ENCODE measurements at regions not wholly inside any gene's neighbourhood (a gene's known extent, or its start where the extent isn't known, plus 50 kb on each side); places are given as distances from the start of the nearest gene placed in this dataset.
A peak's percentile ranks its signal among the peaks of the same experiment; 100 is the strongest.
"Not testable (repeated sequence)": the region's sequence is repeated elsewhere in the genome, so short reads cannot be mapped to it uniquely, and the experiment has no call there.

DNA sequence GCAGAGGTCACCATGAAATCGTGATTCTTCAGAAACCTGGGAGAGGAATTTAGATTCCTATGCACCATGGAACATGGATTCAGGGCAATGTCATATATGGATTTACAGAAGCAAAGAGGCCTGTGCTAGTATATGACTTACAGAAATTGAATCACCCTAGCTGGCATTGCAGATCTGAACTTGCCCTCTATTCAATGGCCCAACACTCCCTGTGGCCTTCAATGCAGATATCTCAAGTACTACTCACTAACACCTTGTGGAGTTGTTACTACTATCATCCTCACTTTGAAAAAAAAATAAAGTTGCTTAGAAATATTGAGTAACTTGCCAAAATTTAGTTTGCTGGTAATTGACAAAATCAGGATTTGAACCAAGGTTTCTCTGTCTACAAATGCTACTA is 305.4 kb upstream of the SLITRK1 start:
- no peak for DNase-seq (ENCODE audit: low spot score)

DNA sequence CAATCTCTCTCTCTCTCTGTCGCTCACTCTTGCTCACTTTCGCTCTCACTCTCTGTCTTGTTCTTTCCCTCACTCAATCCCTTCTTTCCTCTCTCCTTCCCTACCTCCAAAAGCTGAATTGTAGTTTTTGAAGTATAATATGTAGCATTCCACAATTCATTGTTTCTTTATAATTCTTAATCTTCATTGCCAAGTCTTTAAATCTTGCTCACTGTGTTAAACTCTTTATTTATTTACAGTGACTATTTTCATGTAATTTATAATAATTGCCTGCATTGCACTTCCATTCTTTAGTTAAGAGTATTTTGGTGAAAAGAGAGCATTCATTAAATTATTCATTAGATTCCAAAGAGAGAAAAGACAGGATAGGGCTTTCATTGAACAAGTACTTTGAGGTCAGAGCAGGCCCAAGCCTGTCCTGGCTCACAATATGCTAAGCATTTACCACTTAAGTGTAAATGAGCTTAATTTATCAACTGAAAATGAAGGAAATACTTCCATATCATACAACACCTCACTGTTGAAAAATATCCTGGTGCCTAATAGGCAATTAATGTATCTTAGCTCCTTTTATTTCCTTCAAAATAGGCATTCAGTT is 257.4 kb upstream of the SLITRK1 start:
- DNase-seq (ENCODE audit: low spot score): no peak

DNA sequence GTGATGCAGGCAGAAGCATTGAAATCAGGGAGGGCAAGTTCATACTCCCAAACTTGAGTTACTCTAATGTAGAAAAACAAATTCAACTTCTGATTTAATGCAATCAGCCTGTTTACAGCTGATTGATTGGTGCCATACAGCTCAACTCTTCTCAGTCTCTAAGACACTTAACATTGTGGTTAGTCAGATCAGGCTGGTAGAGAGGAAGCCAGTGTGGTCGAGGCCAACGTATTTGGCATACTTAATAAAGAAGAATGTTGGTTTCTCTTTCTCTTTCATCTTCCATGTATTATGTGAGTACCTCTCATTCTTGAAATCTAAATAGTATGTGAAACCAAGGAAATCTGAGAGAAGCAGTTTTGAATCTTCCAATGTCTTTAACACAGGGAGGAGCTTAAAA is 255.0 kb upstream of the SLITRK1 start:
- DNase-seq (ENCODE audit: low spot score): no peak

DNA sequence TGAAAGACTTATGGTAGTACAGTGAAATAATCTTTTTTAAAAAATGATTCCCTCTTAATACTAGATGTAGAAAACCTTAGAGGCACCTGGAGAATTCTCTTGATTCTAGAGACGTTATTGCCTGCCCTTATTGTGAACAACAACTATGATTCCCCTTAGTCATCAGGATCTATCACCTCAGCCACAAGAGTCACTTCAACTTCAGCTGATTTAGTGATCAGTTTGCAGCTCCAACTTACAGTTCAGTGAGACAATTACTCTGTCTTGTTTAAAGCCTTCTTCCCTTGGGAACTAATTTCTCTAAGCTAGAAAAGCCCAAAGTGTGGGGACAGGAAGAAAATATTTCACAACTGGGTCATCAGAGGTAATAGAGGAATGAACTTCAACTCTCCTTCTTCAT is 254.3 kb upstream of the SLITRK1 start:
- DNase-seq (ENCODE audit: low spot score): no peak

DNA sequence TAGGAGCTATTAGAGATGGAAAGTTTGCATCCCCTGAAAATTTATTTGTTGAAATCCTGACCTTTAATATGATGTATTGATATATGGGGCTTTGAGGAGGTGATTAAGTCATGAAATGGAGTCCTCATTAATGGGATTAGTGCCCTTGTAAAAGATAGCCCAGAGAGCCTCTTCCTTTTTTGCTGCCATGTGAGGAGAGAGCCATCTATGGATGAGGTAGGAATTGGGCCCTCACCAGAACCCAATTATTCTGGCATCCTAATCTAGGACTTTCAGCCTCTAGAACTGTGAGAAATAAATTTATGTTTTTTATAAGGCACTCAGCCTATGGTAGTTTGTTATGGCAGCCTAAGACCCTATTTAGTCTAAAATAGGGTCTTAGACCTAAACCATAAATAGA is 250.2 kb upstream of the SLITRK1 start:
- no peak for DNase-seq (ENCODE audit: low spot score)

DNA sequence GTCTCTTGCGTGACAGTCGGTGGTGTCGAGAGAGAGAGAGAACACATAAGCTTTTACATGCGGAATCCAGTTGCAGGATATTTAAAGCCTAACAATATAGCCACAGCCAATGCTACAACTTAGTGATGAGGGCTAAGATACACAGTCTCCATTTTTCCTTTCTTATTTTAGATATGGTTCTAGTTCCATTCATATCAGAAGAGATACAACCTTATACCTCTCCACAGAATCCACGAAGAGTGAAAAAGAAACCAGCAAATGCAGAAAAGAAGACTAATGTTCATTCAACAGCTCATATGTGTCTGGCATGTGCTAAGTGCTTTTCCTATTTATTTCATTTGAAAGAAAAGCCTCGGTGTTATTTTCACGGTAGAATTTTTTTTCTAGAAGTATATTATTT is 249.0 kb upstream of the SLITRK1 start:
- DNase-seq (ENCODE audit: low spot score): no peak

DNA sequence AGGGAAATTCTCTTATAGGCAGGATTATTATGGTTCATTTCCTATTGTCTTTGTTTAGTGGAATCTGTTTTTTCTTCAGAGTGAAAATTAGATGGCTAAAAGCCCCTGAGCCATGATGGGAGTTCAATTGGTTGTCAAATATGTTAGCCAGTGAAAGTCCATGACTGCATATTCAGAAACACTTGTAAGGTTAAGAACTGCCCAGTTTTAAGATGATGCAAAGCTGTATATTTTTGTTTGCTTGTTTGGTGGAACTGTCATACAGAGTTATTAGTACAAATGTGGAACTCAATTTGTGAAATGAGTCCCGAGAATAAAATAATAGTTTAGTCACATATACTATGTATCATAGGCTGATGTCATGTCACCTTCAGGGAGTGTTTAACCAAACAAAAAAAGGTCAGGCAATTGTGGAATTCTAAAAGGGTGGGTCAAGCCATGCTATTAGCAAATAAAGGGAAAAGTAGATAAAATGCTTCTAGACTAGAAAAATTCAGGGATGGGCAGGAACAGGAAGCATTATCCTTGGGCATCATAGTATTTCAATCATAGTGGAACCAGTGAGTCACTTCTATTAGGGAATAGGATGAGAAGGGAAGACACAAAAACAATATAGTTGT is 248.3 kb upstream of the SLITRK1 start:
- no peak for DNase-seq (ENCODE audit: low spot score)

DNA sequence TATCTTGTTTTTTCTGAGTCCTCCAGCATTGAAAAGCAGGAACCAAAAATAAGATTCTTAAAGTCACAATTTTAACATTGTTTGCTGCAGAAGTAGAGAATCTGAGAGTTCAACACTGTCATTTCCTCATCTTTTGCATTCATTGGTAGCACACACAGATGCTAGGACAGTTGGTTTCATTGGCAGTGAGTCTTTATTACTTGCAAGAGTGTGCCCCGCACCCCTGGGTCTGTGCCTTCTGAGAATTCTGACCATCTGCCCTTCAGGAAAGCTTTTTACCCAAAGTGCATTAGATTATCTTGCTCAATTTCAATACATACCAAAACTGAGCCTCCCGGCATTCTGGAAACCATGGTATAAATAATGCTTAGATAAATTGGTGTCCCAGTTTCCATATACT is 247.7 kb upstream of the SLITRK1 start:
- DNase-seq (ENCODE audit: low spot score): peak; percentile 15

DNA sequence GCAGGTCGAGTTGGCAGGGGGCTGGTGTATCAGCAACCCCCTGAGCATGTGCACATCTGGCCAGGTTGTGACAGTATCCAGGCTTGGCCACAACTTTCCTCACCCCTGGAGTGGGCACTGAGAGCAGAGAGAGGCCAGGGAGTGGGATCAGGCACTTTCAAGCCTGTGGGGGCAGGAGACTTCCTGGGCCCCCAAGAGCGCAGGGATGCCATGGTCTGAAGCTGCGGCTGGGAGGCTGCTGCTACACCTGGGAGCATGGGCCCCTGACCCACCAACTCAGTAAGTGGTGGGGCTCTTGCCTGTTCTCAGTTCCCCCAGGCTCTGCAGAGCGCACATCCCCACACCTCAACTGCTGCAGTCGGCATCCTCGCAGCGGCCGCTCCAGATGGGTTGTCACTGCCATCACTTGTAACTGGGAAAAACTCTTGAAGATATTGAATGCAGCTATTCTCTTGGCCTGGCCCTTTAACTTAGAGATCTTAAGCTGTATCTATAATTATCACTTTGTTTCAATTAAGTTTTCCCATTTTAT is 245.4 kb upstream of the SLITRK1 start:
- no peak for DNase-seq (ENCODE audit: low spot score)

DNA sequence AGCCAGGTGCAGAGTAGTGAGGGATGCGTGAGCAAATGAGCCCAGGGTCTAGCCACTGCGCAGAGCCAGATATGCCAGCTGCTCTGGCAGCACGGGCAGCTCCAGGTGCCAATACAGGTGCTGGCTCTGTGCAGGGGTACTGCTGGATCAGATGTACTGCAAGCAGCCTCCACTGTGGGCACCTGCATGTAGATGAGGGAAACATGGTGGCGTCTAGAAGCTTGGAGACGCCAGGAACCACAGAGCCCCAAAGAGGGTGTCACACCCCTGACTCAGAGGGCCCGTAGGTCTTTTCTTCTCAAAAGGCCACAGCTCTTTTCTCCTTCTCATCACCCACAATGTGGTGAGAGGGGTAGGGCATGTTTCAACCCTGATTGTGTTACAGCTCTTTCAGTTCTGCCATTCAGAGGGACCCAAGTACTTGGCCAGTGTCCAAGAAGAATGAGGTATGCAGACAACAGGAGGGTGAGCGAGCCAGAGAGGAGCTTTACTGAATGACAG is 244.4 kb upstream of the SLITRK1 start:
- no peak for DNase-seq (ENCODE audit: low spot score)

DNA sequence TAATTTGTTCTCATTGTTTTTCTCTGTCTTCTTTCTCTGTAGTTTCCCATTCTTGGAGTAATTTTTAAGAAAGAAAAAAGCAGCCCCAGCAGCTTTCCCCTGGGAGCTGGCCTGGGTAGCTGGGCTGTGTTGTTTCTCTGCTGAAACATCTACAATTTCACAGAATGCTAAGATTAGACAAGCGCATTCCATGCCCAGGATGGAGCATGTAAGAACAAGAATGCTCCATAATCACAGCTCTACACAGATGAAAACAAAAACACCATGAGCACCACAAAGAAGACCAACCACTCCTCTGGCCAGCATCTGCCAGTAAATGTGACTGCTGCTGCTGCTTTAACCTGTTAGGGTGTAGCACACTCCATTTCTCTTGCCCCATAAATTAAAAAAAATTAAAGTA is 239.2 kb upstream of the SLITRK1 start:
- no peak for DNase-seq (ENCODE audit: low spot score)

DNA sequence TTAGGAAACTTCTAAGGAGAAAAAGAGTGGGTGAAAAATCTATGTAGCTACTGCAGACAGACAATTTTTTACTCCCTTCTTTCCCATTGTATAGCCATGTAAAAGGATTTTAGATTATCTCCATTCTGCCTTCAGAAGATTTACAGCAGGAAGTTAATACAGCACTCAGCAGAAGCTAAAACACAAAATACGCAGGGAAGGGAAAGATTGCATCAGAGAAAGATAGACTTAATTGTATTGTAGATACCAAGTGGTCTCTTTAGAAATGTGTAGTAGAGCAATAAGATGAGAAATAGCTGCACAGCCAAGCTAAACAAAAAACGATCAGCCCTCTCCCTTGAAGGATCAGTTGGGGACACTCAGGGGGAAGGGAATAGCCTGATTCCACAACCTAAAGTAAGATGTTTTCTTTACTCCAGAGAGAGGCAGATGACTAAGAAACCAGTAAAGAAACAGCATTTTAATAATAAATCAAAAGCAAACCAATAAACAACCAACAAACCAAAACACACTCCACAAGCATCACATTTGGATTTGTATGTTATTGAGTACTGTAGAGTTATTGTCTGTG is 236.7 kb upstream of the SLITRK1 start:
- DNase-seq (ENCODE audit: low spot score): no peak

DNA sequence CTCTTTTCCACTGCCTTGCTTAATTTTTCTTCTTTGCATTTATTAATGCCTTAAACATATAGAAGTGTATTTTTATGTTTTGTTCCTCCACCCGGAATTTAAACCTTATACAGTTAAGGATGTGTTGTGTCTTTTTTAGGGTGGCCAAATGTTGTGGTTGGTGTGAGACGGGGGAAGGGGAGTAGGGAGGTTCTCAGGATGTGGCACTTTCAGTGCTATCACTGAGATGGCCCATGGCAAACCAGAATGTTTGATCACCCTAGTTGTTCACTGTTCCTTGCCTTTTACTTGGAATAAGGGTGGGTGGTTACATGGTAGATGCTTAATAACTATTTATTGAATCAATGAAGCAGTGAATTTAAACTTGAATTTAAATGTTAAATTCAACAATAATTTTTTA is 216.0 kb upstream of the SLITRK1 start:
- DNase-seq (ENCODE audit: low spot score): no peak

DNA sequence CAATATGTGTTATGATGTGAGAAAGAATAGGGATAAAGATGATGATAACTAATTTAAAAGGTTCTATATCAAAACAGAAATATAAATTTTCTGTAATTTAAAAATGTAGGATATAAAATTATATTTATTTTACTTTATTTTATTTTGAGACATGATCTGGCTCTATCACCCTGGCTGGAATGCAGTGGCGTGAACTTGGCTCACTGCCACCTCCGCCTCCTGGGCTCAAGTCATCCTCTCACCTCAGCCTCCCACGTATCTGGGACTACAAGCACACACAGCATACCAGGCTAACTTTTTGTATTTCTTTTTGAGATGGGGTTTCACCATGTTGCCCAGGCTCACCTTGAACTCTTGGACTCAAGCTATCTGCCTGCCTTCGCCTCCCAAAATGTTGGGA is 214.9 kb upstream of the SLITRK1 start:
- DNase-seq (ENCODE audit: low spot score): no peak

DNA sequence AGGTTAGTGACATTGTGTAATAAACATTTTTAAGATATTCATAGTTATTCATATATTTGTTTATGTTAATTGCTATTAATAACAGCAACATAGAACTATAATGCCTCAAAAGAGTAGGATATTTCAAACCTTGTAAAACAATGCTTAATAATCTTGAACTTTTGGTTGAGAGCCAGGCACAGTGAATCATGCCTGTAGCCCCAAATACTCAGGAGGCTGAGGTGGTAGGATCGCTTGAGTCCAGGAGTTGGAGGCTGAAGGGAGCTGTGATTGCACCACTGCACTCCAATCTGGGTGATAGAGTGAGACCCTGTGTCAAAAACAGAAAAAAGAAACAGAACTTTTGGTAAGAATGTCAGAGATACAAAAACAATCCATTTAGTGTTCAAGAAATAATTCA is 213.9 kb upstream of the SLITRK1 start:
- DNase-seq (ENCODE audit: low spot score): no peak

DNA sequence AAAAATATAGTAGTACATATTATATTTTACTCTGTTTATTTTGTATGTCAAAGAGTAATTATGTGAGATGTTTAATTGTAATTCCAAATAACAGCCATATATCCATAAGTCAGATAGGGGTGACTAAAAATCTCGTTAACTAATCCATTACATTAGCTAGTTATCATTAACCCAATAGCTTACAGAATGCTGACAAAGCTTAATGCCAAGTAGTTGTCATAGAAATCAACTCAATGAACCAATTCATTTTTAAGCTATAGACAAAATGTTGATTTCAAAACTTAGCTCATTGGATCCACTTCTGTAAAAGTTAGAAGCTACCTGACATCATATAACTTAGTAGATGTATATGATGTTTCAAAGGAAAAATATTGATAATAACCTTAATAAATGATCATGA is 206.7 kb upstream of the SLITRK1 start:
- DNase-seq (ENCODE audit: low spot score): no peak

DNA sequence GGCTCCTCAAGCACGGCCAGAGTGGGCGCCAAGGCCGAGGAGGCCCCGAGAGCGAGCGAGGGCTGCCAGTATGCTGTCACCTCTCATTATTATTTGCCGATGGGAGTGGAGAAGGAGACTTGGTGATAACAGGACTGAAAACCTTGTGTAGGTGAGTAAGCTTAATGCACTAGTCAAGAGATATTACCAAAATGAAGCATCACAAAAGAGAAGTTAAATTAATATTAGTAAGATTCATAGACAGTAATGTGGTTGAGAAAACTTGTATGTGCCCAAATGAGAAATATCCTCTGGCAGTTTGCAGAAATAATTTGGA is 204.5 kb upstream of the SLITRK1 start:
- DNase-seq (ENCODE audit: low spot score): no peak

DNA sequence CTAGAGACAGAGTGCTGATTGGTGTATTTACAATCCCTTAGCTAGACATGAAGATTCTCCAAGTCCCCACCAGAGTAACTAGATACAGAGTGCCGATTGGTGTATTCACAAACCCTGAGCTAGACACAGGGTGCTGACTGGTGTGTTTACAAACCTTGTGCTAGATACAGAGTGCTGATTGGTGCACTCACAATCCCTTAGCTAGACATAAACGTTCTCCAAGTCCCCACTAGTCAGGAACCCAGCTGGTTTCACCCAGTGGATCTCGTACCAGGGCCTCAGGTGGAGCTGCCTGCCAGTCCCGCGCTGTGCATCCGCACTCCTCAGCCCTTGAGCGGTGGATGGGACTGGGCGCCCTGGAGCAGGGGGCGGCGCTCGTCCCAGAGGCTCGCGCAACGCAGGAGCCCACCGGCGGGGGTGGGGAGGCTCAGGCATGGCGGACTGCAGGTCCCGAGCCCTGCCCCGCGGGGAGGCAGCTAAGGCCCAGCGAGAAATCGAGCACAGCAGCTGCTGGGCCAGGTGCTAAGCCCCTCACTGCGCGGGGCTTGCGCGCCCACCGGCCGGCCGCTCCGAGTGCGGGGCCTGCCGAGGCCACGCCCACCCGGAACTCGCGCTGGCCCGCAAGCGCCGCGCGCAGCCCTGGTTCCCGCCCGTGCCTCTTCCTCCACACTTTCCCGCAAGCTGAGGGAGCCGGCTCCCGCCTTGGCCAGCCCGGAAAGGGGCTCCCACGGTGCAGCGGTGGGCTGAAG is 204.0 kb upstream of the SLITRK1 start:
- not testable (repeated sequence) for DNase-seq (ENCODE audit: low spot score)

DNA sequence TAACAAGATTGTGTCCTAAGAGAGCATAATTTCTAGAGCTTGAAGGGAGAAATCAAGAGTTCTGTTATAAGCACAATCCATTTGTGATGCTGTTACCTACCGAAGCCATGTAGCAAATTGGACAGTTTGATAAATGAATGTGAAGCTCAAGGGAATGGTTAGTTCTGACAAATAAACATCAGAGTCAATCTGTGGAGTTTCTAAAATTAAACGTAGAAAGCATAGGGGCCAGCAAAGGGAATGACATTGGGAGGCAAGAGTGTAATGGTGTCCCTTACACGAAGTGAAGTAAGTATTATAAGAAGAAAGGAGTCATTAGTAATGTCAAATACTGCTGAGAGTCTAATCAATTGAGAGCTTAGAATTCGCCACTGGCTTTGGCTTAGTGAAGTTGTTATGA is 200.2 kb upstream of the SLITRK1 start:
- DNase-seq (ENCODE audit: low spot score): no peak

DNA sequence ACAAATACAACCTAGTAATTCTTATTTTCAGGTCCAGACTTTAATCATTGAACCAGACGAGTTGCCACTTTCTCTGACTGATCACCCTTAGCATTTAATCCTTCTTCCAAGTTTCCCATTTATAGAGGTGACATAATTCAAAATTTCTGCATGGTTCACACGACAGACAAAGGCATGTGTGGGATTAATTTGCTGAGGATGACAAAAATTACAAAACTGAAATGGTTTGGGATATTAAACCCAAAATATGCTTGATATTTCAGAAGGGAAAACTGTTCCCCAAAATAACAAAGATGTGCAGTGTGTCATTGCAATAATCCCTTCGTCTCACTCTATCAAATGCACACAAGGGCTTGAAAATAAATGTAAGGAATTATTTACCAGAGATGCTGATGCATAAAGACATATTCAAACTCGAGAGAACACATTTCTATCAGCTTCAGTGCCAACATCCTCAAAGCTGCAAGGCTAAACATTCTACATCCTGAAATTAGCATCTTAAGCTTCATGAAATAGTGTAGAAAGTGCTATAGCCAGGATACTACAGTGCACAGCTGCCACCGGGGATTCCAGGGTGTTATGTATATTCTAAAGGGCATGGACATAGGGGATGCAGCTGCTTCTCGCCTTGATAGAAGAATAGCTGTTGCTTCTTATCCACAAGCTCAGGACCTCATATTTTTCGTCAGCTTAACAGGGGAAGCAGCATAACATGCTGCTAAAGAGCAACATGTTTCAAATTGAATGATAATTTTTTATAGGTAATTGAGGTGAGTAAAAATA is 198.7 kb upstream of the SLITRK1 start:
- DNase-seq (ENCODE audit: low spot score): no peak

DNA sequence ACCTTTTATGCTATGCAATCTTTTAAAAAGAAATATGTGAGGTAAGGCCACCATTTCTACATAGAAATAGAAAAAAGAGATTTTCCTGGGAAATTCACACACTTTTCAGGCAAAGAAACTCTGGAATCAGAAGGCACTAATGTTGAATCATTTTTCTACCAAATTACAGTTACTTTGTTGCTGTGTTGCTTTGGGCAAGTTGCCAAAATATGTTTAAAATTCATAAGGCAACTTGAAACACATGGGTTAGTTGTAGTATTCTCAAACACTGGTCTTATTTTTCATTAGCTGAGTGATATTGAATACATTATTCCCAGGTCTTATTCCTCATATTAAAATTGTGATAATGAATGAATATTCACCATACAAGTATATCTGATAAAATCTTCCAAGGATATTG is 195.0 kb upstream of the SLITRK1 start:
- no peak for DNase-seq (ENCODE audit: low spot score)

DNA sequence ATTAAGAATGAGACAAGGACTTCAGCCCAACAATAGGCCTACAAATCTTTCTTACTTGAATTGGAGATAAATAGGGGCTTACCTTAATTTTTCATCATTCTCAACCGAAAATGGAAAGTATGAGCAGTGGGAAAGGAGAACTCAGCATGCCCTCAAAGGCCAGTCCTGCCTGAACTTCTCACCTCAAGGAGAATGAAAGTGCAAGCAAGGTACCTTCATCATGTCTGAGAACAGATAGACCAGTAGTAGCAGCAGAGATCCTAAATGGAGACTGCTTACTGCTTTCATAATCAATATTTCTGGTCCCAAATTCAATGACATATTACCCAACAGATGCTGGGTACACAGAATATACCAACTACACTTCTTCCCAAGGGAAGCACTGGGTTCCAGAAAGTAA is 194.0 kb upstream of the SLITRK1 start:
- no peak for DNase-seq (ENCODE audit: low spot score)
